Dendritic cell treated with granulocyte-macrophage colony-stimulating factor and Interleukin-4, amounts not matched to agents 40 ng/mL and 50 ng/mL, for 4 days (primary cell): ENCODE measurements at regions not wholly inside any gene's neighbourhood (a gene's known extent, or its start where the extent isn't known, plus 50 kb on each side); places are given as distances from the start of the nearest gene placed in this dataset.

Source experiments
- H3K27ac Mint-ChIP-seq: one replicate; pipeline ENCODE4 v1.8.0; 2022; ENCODE audit warnings: mild to moderate bottlenecking, mixed read lengths
- H3K27me3 Mint-ChIP-seq: one replicate; pipeline ENCODE4 v1.8.0; 2022; ENCODE audit warnings: mild to moderate bottlenecking, mixed read lengths
- H3K36me3 Mint-ChIP-seq: one replicate; pipeline ENCODE4 v1.8.0; 2022; ENCODE audit warnings: low read depth, mixed read lengths
- H3K4me1 Mint-ChIP-seq: one replicate; pipeline ENCODE4 v1.8.0; 2022; ENCODE audit warnings: low read depth, mixed read lengths
- H3K4me3 Mint-ChIP-seq: one replicate; pipeline ENCODE4 v1.8.0; 2022; ENCODE audit warnings: mild to moderate bottlenecking, moderate library complexity, mixed read lengths
- H3K9me3 Mint-ChIP-seq: one replicate; pipeline ENCODE4 v1.8.0; 2022; ENCODE audit warnings: mixed read lengths
- intact Hi-C: fragments of 100-400 bp; cut with micrococcal nuclease; formaldehyde crosslinking; loops from one replicate; pipeline ENCODE4 v1.15.0; 2022

DNA sequence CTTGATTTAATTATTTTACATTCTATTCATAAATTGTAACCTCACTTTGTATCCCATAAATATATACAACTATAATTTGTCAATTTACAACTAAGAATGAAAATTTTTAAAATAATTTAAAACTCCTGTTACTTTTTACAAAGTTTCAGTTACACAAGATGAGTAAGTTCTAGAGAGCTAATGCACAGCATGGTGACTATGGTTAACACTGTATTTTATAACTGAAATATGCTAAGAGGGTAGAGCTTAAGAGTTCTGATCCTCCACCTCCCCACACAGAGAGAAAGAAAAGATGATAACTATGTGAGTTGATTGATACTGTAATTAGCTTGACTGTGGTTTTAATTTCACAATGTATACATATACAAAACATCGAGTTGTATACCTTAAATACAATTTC lies 412.5 kb upstream of the DDI1 start:
- H3K27me3 Mint-ChIP-seq = no peaks in the 10 kb centered on the region
- no peaks in the 10 kb centered on the region for H3K9me3 Mint-ChIP-seq
- no peaks in the 10 kb centered on the region for H3K4me1 Mint-ChIP-seq
- H3K4me3 Mint-ChIP-seq = no peak overlapping the region
- H3K36me3 Mint-ChIP-seq = no peaks in the 10 kb centered on the region
- no peak overlapping the region for H3K27ac Mint-ChIP-seq
- intact Hi-C loops = no loop called here

DNA sequence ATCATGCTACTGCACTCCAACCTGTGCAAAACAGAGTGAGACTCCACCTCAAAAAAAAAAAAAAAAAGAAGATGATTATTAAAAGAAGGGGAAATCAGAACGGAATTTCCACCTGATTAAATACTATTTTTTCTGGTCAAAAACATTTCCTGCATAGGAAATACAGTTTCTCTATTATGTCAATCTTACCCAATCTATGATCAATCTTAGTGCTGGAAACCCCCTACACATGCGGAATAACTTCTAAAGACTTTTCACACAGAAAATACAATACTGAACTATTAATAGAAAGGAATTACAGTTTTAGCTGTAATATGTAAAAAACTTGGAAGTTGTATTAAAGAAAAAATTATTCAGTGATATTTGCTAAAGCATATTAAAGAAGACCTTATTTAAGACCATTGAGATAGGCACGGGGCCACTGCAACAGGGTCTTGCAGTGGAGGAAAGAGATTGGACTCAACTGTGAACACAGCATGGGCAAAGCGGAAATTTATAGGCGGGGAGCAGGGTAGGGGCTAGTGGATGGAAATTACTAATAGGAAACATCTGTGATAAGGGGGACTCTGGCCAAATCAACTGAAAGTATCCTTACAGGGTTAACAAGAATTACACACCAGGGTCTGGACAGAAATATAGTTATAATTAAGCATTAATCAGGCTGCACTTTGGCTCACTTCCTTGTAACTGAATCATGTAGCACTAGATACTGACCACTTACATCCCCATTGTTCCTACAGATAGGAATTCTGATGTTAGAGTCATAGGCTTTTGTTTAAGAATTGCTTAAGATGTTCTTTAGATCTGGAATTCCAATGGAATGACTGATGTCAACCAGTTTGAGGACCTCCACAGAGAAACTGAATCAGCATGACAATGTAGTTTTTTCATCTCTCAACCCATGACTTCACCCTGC lies 411.5 kb upstream of the DDI1 start:
- H3K4me3 Mint-ChIP-seq = no peak overlapping the region
- H3K4me1 Mint-ChIP-seq = no peaks in the 10 kb centered on the region
- H3K9me3 Mint-ChIP-seq = no peaks in the 10 kb centered on the region
- no peaks in the 10 kb centered on the region for H3K36me3 Mint-ChIP-seq
- no peak overlapping the region for H3K27ac Mint-ChIP-seq
- no peaks in the 10 kb centered on the region for H3K27me3 Mint-ChIP-seq
- intact Hi-C loops = no loop called here

DNA sequence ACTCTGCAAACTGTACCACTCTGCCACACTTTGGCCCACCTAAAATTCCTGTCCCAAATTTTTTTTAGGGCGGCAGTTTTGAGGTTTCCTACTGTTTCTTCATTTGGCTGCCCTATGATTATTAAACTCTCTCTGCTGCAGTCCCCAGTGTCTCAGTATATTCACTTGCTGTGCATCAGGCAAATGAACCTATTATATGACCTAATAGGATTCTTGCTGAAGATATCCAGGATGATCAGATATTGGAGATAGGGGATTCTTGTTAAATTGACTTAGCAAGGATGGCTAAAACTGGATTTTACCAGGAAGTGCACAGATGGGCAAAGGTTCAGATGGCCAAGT lies 410.8 kb upstream of the DDI1 start:
- Mint-ChIP-seq H3K27ac (no peak overlapping the region), H3K9me3 (no peaks in the 10 kb centered on the region), H3K27me3 (no peaks in the 10 kb centered on the region), H3K36me3 (no peaks in the 10 kb centered on the region), H3K4me1 (no peaks in the 10 kb centered on the region), H3K4me3 (no peak overlapping the region)
- intact Hi-C loops = no loop called here

DNA sequence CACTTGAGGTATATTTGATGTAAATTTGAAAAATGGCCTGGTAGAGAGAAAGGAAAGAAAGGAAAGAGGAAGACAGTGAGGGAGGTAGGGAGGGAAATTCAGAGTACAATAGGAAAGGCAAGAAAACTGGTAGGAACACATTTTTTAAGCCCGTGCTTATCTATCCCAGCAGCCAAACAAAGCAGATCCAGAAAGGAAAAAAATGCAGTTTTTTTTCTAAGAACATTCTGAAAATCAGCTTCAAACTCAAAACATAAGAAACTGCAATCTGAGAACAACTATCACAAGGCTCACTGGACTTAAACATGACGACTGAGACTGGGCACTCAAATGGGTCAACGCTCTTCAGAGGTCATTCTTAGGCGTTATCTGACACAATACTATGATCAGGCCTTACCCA lies 408.3 kb upstream of the DDI1 start:
- H3K27me3 Mint-ChIP-seq = no peaks in the 10 kb centered on the region
- no peaks in the 10 kb centered on the region for H3K9me3 Mint-ChIP-seq
- no peaks in the 10 kb centered on the region for H3K4me1 Mint-ChIP-seq
- H3K27ac Mint-ChIP-seq = no peak overlapping the region
- intact Hi-C loops = no loop called here
- no peak overlapping the region for H3K4me3 Mint-ChIP-seq
- no peaks in the 10 kb centered on the region for H3K36me3 Mint-ChIP-seq

DNA sequence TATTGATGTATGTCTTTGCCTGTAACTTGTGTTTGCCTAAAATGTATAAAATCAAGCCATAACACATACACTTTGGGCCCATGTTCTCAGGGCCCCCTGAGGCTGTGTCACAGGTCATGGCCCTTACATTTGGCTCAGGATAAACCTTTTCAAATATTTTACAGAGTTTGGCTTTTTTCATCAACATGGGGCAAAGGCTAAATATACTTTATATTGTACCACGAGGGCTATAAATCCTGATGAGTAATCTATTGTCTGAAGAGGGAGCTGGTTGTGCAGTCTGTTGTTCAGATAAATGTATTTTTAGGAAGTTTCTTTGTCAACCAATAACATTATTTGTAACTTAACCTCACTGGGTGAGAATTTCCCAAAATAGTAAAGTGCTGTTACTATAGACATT lies 404.6 kb upstream of the DDI1 start:
- Mint-ChIP-seq H3K36me3 (no peaks in the 10 kb centered on the region), H3K27ac (no peak overlapping the region), H3K4me3 (no peak overlapping the region), H3K4me1 (no peaks in the 10 kb centered on the region), H3K9me3 (no peaks in the 10 kb centered on the region), H3K27me3 (no peaks in the 10 kb centered on the region)
- intact Hi-C loops = no loop called here

DNA sequence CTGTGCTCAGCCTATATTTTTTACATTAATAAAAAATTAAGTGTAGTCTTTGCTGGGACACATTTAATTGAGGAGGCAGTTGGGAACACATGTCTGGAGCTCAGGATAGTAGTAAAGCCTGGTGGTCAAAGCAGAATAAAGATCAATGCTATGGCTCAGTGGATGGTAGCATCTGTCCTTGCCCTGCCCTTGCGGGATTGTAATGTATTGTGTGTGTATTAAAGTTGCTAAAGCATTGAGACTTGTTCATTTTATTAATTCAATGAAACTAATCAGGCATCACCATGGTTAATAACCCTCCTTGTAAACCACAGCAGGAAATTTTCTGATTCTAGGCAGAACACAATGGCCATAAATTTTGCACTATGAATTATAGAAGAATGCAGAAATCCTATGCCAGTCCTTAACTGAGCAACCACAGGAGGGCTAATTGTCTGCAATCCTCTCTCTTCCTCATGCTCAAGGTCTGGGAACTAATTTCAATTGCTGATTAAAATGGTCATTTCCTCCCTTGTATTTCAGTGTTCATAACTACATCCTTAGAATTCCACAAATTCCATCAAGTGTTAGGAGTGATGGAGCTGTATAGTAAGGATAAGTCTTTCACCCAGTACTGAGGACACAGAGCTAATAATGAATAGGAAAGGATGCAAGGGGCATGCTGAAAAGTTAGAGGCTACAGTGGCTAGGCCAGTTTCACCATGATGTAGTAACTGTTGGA lies 403.2 kb upstream of the DDI1 start:
- Mint-ChIP-seq H3K27ac (no peak overlapping the region), H3K4me1 (no peaks in the 10 kb centered on the region), H3K4me3 (no peak overlapping the region), H3K27me3 (no peaks in the 10 kb centered on the region), H3K36me3 (no peaks in the 10 kb centered on the region), H3K9me3 (no peaks in the 10 kb centered on the region)
- intact Hi-C loops = no loop called here

DNA sequence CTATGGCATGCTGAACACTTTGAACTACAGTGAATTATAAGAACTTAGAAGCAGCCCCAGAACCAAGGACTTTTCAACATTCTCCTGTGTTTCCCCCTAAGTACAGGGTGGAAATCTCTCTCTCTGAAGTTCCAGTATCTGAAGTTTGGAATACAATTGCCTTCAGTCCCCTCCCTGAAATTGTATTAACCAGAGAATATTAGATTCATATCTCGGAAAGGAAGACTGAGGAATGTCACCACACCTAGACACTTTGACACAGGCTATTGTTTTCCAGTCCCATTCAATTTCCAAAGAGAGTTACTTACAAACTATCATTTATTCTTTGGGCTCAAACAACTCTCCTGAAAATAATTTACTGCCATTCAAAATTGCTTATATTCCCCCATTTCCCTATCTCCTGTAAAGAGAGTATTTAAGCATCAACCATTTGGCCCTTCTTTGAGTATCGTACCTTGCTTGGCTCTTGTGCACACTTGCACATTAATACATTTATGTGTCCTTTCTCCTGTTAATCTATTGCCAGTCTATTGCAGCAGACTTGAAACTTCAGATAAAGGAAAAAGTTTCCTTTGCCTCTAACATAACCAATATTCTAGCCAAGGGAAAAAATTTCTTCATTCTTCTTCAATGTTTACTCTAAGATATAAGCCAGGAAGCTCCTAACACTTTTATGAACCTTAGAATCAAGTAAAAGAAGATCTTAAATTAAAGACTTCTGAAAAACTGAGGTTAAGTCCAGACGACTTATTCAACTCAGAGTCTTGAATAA lies 402.4 kb upstream of the DDI1 start:
- H3K36me3 Mint-ChIP-seq = no peaks in the 10 kb centered on the region
- H3K4me1 Mint-ChIP-seq = no peaks in the 10 kb centered on the region
- no peaks in the 10 kb centered on the region for H3K9me3 Mint-ChIP-seq
- no peaks in the 10 kb centered on the region for H3K27me3 Mint-ChIP-seq
- intact Hi-C loops = no loop called here
- no peak overlapping the region for H3K4me3 Mint-ChIP-seq
- H3K27ac Mint-ChIP-seq = no peak overlapping the region

DNA sequence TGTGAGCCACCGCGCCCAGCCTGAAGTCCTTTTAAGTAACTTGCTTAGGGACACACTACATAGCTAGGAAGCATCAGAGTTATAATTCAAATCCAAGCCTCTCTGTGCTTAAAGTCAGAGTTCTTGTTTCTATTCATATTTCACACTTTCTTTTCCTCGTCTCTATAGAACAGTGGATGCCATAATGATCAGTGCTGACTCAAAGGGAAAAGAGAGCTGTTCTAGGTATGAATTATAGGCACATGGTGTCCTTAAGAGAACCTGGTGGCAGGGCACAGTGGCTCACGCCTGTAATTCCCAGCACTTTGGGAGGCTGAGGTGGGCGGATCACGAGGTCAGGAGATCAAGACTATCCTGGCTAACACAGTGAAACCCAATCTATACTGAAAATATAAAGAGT lies 400.2 kb upstream of the DDI1 start:
- Mint-ChIP-seq H3K9me3 (no peaks in the 10 kb centered on the region), H3K4me1 (no peaks in the 10 kb centered on the region), H3K36me3 (no peaks in the 10 kb centered on the region), H3K27ac (no peak overlapping the region), H3K27me3 (no peaks in the 10 kb centered on the region), H3K4me3 (no peak overlapping the region)
- intact Hi-C loops = no loop called here

DNA sequence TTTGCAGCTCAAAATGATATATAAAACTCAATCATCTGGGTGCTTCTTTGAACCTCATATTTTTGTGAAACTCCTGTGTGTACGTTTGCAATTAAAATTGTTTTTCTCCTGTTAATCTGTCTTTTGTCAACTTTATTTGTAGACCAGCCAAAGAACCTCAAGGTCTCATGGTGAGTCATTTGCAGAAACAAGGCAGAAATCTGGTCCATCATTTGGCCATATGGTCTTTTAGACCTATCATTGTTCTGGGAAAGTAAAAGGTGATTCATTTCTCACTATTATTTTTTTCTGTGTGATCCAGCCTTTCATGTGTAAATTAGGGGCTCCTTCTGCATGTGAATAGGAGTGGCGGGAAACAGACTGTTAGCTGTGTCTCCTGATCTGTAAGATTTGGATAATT lies 399.1 kb upstream of the DDI1 start:
- H3K36me3 Mint-ChIP-seq = no peaks in the 10 kb centered on the region
- H3K27ac Mint-ChIP-seq = no peak overlapping the region
- H3K9me3 Mint-ChIP-seq = no peaks in the 10 kb centered on the region
- intact Hi-C loops = no loop called here
- no peak overlapping the region for H3K4me3 Mint-ChIP-seq
- no peaks in the 10 kb centered on the region for H3K4me1 Mint-ChIP-seq
- no peaks in the 10 kb centered on the region for H3K27me3 Mint-ChIP-seq

DNA sequence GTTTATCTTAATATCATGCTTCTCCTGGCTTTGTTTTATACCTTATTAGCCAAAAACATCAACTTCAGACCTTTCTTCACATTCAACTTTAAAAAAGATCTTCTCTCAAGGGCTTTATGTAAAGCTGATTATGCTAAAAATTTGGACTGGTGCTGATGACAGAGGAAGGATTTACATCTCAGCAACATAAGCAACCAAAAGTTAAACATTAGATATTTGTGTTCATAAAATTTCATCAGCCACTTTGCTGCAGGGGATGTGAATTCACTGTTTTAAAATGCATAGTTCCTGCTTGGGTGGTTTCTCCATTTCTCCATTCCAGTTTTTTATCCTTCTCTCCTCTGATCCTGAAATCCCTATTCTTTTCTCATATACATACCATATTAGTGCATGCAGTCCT lies 398.6 kb upstream of the DDI1 start:
- no peak overlapping the region for H3K27ac Mint-ChIP-seq
- H3K4me3 Mint-ChIP-seq = no peak overlapping the region
- no peaks in the 10 kb centered on the region for H3K27me3 Mint-ChIP-seq
- H3K4me1 Mint-ChIP-seq = no peaks in the 10 kb centered on the region
- H3K9me3 Mint-ChIP-seq = no peaks in the 10 kb centered on the region
- H3K36me3 Mint-ChIP-seq = no peaks in the 10 kb centered on the region
- intact Hi-C loops = no loop called here

DNA sequence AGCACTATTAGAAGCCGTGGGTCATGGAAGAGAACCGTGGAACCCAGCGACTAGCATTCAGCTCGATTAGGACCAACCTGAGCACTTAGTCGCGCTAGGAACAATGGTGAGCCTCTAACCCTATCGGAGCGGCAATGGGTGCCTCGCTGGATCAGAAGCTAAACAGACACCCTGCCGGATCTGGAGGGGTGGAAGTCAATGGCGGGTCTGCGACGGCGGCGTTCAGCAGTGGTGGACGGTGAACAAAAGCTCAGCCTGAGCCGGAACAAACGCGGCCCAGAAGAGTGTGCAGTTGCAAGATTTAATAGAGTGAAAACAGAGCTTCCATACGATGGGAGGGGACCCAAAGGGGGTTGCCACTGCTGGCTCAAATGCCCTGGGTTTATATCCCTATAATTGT lies 391.8 kb upstream of the DDI1 start:
- Mint-ChIP-seq H3K27ac (no peak overlapping the region), H3K27me3 (no peaks in the 10 kb centered on the region), H3K4me3 (no peak overlapping the region), H3K36me3 (no peaks in the 10 kb centered on the region), H3K4me1 (no peaks in the 10 kb centered on the region), H3K9me3 (peaks cover 9% of the 10 kb centered on the region)
- intact Hi-C loops = no loop called here

DNA sequence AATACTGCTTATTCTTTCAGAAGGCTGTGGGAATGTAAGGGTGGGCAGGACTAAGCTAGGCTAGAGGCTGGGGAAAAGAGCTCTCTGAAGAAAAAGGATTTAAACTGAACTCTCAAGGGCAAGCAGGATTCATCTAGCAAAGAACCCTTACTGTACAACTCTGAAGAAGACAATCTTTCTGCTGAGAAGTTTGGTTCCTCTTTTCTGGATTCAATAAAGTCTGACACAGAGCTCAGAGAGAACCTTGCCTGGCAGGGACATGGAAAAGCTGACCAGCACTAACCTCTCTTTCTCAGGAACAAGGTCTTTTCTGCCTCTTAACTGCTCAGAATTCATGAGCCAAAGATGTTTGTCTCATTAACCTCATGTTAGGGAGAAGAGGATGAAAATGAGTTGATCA lies 388.4 kb upstream of the DDI1 start:
- no peaks in the 10 kb centered on the region for H3K4me1 Mint-ChIP-seq
- H3K27ac Mint-ChIP-seq = no peak overlapping the region
- peaks cover 29% of the 10 kb centered on the region for H3K9me3 Mint-ChIP-seq
- no peaks in the 10 kb centered on the region for H3K27me3 Mint-ChIP-seq
- H3K36me3 Mint-ChIP-seq = no peaks in the 10 kb centered on the region
- no peak overlapping the region for H3K4me3 Mint-ChIP-seq
- intact Hi-C loops = no loop called here

DNA sequence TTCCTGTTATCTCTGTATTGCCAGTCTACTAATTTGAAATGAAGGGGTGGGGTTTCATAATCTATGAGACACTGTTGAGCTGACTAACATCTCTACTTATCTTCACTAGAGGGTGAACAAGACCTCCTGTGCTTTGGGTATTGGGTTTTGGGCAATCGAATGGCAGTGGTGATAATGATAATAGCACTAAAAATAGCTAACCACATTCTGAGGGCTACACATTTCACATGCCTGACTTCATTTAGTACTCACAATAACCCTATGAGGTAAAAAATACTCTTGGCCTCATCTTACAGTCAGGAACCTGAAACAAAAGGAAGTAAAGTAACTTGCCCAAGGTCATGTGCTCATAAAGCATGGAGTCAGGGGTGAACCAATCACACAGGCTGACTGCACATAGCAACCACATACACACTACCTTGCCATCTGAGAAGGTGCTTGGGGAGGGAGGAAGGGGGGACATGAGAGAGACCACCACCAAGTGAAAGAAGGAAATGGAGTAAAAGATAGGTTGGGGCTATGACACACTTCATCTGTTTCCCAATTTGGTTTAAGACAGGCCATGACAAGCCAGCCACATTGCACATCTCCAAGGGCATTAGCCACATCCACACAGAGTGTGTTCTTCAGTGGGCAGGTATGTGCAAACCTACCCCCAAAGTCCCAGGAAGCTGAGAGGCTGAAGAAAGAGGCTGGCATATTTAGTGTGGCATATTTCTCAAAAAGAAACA lies 387.6 kb upstream of the DDI1 start:
- H3K27me3 Mint-ChIP-seq = no peaks in the 10 kb centered on the region
- no peaks in the 10 kb centered on the region for H3K36me3 Mint-ChIP-seq
- H3K9me3 Mint-ChIP-seq = peaks cover 29% of the 10 kb centered on the region
- no peak overlapping the region for H3K4me3 Mint-ChIP-seq
- H3K27ac Mint-ChIP-seq = no peak overlapping the region
- H3K4me1 Mint-ChIP-seq = no peaks in the 10 kb centered on the region
- intact Hi-C loops = no loop called here
